A673 (cell line): ENCODE measurements at regions not wholly inside any gene's neighbourhood (a gene's known extent, or its start where the extent isn't known, plus 50 kb on each side); places are given as distances from the start of the nearest gene placed in this dataset.

Source experiments
- BruUV-seq: library from RNA; stranded (reverse); fragments of 400-500 nt; replicated peaks from 2 replicates; lab custom pipeline; 2021; lab: Mats Ljungman, UMichigan
- CTCF ChIA-PET: fragments of 300-600 bp; sonication (Branson Sonifier 250); formaldehyde crosslinking; loops from one replicate; lab custom pipeline; 2022; ENCODE audit warnings: antibody characterized with exemption; lab: Charles Lee
- POLR2A ChIA-PET: fragments of 300-600 bp; sonication (Branson Sonifier 250); formaldehyde crosslinking; loops from one replicate; lab custom pipeline; 2022; ENCODE audit warnings: antibody characterized with exemption; ENCODE audit not compliant: low non-redundant PET; lab: Charles Lee
- DNase-seq: peaks from one replicate; pipeline ENCODE4 v3.0.0-alpha.2; 2015; ENCODE audit warnings: low spot score
- H3K27ac ChIP-seq: fragments of 200-600 bp; sonication (generic); 2 replicates; pipeline ENCODE4 v1.5.1; 2016; ENCODE audit warnings: mixed run types, low read depth, mild to moderate bottlenecking, mixed read lengths, antibody characterized with exemption, low read length; ENCODE audit not compliant: poor library complexity, severe bottlenecking
- H3K27me3 ChIP-seq: fragments of 200-600 bp; sonication (generic); replicated peaks from 2 replicates; pipeline ENCODE4 v1.6.1; 2017; ENCODE audit warnings: mixed run types, low read depth, mild to moderate bottlenecking, mixed read lengths, antibody characterized with exemption, low read length; ENCODE audit not compliant: insufficient read depth, poor library complexity
- H3K36me3 ChIP-seq: fragments of 200-600 bp; sonication (generic); 2 replicates; pipeline ENCODE4 v1.6.1; 2016; ENCODE audit warnings: mixed run types, mild to moderate bottlenecking, mixed read lengths, antibody characterized with exemption, low read length; ENCODE audit not compliant: insufficient read depth, poor library complexity, severe bottlenecking
- H3K4me1 ChIP-seq: fragments of 200-600 bp; sonication (generic); 2 replicates; pipeline ENCODE4 v1.6.1; 2017; ENCODE audit warnings: mixed run types, mild to moderate bottlenecking, mixed read lengths, antibody characterized with exemption, low read length; ENCODE audit not compliant: insufficient read depth, poor library complexity, severe bottlenecking
- H3K4me3 ChIP-seq: fragments of 200-600 bp; sonication (generic); 2 replicates; pipeline ENCODE4 v1.5.1; 2016; ENCODE audit warnings: low read depth, mixed run types, mild to moderate bottlenecking, mixed read lengths, low read length; ENCODE audit not compliant: poor library complexity, severe bottlenecking
- H3K9me3 ChIP-seq: fragments of 200-600 bp; sonication (generic); 2 replicates; pipeline ENCODE4 v1.6.1; 2016; ENCODE audit warnings: mixed run types, low read depth, mild to moderate bottlenecking, mixed read lengths, antibody characterized with exemption, low read length; ENCODE audit not compliant: poor library complexity, severe bottlenecking
- CTCF ChIP-seq: fragments of 300-800, 200-600 bp; sonication (generic); conservative IDR thresholded peaks from 2 replicates; pipeline ENCODE4 v1.5.1; 2017; ENCODE audit warnings: low read depth, mild to moderate bottlenecking, antibody characterized with exemption, low read length, moderate library complexity, mixed read lengths
- EZH2 ChIP-seq: fragments of 200-600 bp; sonication (generic); IDR thresholded peaks from 2 replicates; pipeline ENCODE4 v1.6.1; 2017; ENCODE audit warnings: borderline replicate concordance, low read depth, mild to moderate bottlenecking, mixed read lengths, antibody characterized with exemption, low read length; ENCODE audit not compliant: poor library complexity, severe bottlenecking
- intact Hi-C: fragments of 100-400 bp; cut with micrococcal nuclease; formaldehyde crosslinking; loops from one replicate; pipeline ENCODE4 v1.10.0; 2022; ENCODE audit not compliant: unreplicated experiment

- intact Hi-C loops: no loop called here
- no peaks in the 10 kb centered on the region for H3K27me3 ChIP-seq
- H3K27ac ChIP-seq: no peak overlapping the region
- TF ChIP-seq EZH2: no peak
- no peaks in the 10 kb centered on the region for H3K4me1 ChIP-seq
- DNase-seq: no peak
- ChIA-PET POLR2A (no interaction called here), CTCF (no interaction called here)
- no peak overlapping the region for H3K4me3 ChIP-seq
- H3K36me3 ChIP-seq: no peaks in the 10 kb centered on the region
- no peaks in the 10 kb centered on the region for H3K9me3 ChIP-seq
- BruUV-seq: no TSS peak
Measured at GRCh38 chr3:191973820-191974219, 512.9 kb downstream of the PYDC2 start.

DNA sequence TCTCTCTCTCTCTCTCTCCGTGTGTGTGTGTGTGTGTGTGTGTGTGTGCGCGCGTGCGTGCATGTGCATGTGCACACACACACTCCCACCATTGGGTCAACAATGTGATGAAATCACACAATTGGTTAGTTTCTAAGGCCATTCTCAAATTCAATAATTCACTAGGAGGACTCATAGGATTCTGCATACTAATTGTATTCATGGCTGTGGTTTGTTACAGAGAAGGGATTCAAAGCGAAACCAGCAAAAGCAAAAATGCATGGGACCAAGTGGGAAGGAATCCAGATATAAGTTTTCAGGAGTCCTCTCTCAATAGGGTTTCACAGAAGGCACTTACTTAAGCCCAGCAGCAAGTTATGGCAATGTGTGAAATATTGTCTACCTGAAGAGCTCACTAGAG is 515.0 kb downstream of the PYDC2 start:
- H3K9me3 ChIP-seq: no peaks in the 10 kb centered on the region
- no peak overlapping the region for H3K4me3 ChIP-seq
- no peak for DNase-seq
- CTCF ChIA-PET: no interaction called here
- H3K27me3 ChIP-seq: no peaks in the 10 kb centered on the region
- no peaks in the 10 kb centered on the region for H3K4me1 ChIP-seq
- POLR2A ChIA-PET: no interaction called here
- no peak overlapping the region for H3K27ac ChIP-seq
- no peaks in the 10 kb centered on the region for H3K36me3 ChIP-seq
- TF ChIP-seq CTCF (no peak), EZH2 (no peak)
- BruUV-seq: no TSS peak
- intact Hi-C loops: no loop called here

GRCh38 chr3:191980443-191980842 is 519.5 kb downstream of the PYDC2 start:
- Histone ChIP-seq H3K9me3 (no peaks in the 10 kb centered on the region), H3K4me3 (no peak overlapping the region), H3K27ac (no peak overlapping the region), H3K27me3 (no peaks in the 10 kb centered on the region), H3K36me3 (no peaks in the 10 kb centered on the region), H3K4me1 (no peaks in the 10 kb centered on the region)
- intact Hi-C loops: no loop called here
- no peak for TF ChIP-seq CTCF
- no peak for TF ChIP-seq EZH2
- no peak for DNase-seq
- BruUV-seq: no TSS peak
- POLR2A ChIA-PET: no interaction called here
- CTCF ChIA-PET: no interaction called here

GRCh38 chr3:191982481-191982880 is 521.5 kb downstream of the PYDC2 start:
- H3K4me3 ChIP-seq: no peak overlapping the region
- H3K27me3 ChIP-seq: no peaks in the 10 kb centered on the region
- ChIA-PET POLR2A (no interaction called here), CTCF (no interaction called here)
- no TSS peak for BruUV-seq
- no peak overlapping the region for H3K27ac ChIP-seq
- H3K4me1 ChIP-seq: no peaks in the 10 kb centered on the region
- no peaks in the 10 kb centered on the region for H3K36me3 ChIP-seq
- no peak for DNase-seq
- H3K9me3 ChIP-seq: no peaks in the 10 kb centered on the region
- intact Hi-C loops: no loop called here
- no peak for TF ChIP-seq EZH2
- no peak for TF ChIP-seq CTCF
